C4-2B (cell line): ENCODE measurements at regions not wholly inside any gene's neighbourhood (a gene's known extent, or its start where the extent isn't known, plus 50 kb on each side); places are given as distances from the start of the nearest gene placed in this dataset.

Experiments
- H3K27ac ChIP-seq: fragments of 450-650 bp; 2 replicates; pipeline ENCODE4 v1.5.1; 2017
- CTCF ChIP-seq: fragments of 450-650 bp; conservative IDR thresholded peaks from 2 replicates; pipeline ENCODE4 v1.5.1; 2017; ENCODE audit warnings: mild to moderate bottlenecking
- ZFX ChIP-seq: fragments of 450-650 bp; IDR thresholded peaks from 2 replicates; pipeline ENCODE4 v1.6.1; 2017

GRCh38 chr7:110148054-110148453, 942.9 kb upstream of the LRRN3 start:
- H3K27ac ChIP-seq, result peak overlapping the region; percentile 27; the same call in 1 of the 2 replicates

GRCh38 chr7:110153222-110153621, 937.7 kb upstream of the LRRN3 start:
- H3K27ac ChIP-seq, result no peak overlapping the region
- no peak for TF ChIP-seq ZFX
- no peak for TF ChIP-seq CTCF

More at GRCh38 chr7:110148054-110148453, 942.9 kb upstream of the LRRN3 start:
- TF ChIP-seq ZFX (no peak), CTCF (no peak)

DNA sequence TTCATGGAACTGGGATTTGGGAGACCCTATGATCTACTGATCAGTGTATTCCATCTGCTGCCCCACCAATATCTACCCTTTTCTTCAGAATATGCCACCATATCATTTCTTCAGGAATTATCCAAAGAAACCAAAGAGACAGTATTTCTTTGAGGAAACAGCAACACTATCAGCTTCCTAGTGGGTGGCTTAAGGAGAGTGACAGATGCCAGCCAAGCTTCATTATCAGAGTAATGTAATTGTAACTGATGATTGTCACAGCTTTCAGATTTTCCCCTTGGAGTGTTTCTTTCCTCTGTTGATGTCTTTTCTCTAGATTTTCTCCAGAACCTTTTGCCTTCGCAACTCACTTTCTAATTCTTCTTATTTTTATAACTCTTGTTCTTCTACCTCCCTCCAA, 934.4 kb upstream of the LRRN3 start:
- TF ChIP-seq ZFX (no peak), CTCF (no peak)

DNA sequence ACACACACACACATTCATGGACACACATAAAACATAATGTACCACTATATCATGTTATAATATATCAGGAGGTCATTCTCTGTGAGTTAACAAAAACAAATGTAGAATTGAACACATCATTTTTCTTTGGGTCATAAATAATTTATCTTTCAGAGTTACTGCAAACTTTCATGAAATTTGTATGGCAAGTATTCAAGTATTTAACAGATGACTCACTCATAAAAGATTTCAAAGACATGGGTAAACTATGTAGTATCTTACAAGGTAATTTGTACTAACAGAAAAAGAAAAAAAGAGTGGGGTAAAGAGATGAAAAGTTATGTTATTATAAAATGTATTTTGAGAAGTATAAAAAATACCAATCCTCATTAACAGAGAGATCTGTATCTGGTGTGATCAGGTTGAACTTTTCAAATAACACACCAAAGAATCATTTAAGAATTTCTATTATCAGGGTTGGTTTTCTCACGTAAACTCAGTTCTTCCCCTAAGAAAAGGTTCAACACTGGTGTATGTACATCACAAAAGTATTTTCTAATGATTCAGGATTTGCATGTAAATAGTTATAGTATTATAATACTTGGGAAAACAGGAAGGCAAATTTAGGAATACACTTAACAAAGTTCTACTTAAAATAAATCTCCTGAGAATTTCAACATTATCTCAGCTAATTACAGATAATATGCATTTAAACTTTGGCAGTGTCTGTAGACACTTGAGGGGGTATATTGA, 933.1 kb upstream of the LRRN3 start:
- no peak overlapping the region for H3K27ac ChIP-seq
- TF ChIP-seq ZFX (no peak), CTCF (no peak)

More for the DNA sequence above, 934.4 kb upstream of the LRRN3 start:
- H3K27ac ChIP-seq, result no peak overlapping the region

DNA sequence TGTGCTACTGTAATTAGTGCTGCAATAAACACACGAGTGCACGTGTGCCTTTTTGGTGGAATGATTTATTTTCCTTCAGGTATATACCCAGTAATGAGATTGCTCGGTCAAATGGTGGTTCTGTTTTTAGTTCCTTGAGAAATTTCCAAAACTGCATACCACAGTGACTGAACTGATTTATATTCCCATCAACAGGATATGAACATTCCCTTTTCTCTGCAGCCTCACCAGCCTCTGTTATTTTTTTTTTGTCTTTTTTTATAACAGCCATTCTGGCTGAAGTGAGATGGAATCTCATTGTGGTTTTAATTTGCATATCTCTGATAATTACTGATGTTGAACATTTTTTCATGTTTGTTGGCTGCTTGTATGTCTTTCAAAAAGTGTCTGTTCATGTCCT, 922.9 kb upstream of the LRRN3 start:
- H3K27ac ChIP-seq, result no peak overlapping the region
- TF ChIP-seq ZFX (no peak), CTCF (no peak)

GRCh38 chr7:110170841-110171240, 920.1 kb upstream of the LRRN3 start:
- TF ChIP-seq CTCF (no peak), ZFX (no peak)
- H3K27ac ChIP-seq, result no peak overlapping the region

- TF ChIP-seq CTCF (no peak), ZFX (no peak)
- no peak overlapping the region for H3K27ac ChIP-seq
Observed at GRCh38 chr7:110177463-110177862, 913.5 kb upstream of the LRRN3 start.
